ENCODE measurements at regions not wholly inside any gene's neighbourhood (a gene's known extent, or its start where the extent isn't known, plus 50 kb on each side); places are given as distances from the start of the nearest gene placed in this dataset.

DNA sequence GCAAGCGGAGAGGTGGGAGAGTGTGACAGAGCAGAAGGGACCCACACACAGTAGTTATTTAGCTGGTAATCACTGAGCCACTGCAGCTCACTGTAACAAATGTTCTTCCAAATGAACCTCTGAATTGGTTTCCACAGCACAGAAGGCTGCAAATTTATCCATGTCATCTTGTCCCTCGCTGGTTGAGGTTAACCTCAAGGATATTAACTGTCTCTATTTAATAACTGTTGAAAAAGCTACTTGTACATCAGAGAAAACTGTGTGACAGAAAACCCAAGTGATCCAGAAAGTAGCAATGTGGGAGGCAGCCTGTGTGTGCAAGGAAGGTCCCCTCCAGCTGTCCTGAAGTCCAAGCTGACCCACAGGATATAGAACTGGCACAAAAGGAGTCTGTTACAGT lies 153.6 kb downstream of the DSEL start:
- Histone ChIP-seq H3K9me3 (no peaks in the 10 kb centered on the region), H3K4me3 (ENCODE audit: low read depth, low read length) (no peak overlapping the region), H3K27me3 (replicated peaks; ENCODE audit: control insufficient read depth, insufficient read depth, low read length) (no peaks in the 10 kb centered on the region), H3K36me3 (ENCODE audit: control insufficient read depth, insufficient read depth, low read length) (no peaks in the 10 kb centered on the region), H3K4me1 (no peaks in the 10 kb centered on the region)
- H3K36me3 Mint-ChIP-seq (ENCODE audit: insufficient read depth, unreplicated experiment): no peaks in the 10 kb centered on the region
- no peaks in the 10 kb centered on the region for H3K4me1 Mint-ChIP-seq (ENCODE audit: low read depth, unreplicated experiment)
- no peak for TF ChIP-seq CTCF (IDR thresholded peaks at IDR 0.05; ENCODE audit: insufficient read depth in 1 of 2, low read depth in 1 of 2, low read length in 1 of 2, severe bottlenecking in 1 of 2, unreplicated experiment in 1 of 2)
- H3K27ac Mint-ChIP-seq (ENCODE audit: unreplicated experiment): no peak overlapping the region
- intact Hi-C loops (cut with micrococcal nuclease; ENCODE audit: unreplicated experiment): no loop called here
- POLR2A ChIA-PET: no interaction called here
- H3K27me3 Mint-ChIP-seq (ENCODE audit: insufficient read depth, unreplicated experiment): no peaks in the 10 kb centered on the region
- BruUV-seq (replicated peaks): no TSS peak
- no peak for DNase-seq
- H3K9me3 Mint-ChIP-seq (ENCODE audit: unreplicated experiment): no peaks in the 10 kb centered on the region
- CTCF ChIA-PET: no interaction called here
- no peak overlapping the region for H3K4me3 Mint-ChIP-seq (ENCODE audit: unreplicated experiment)

DNA sequence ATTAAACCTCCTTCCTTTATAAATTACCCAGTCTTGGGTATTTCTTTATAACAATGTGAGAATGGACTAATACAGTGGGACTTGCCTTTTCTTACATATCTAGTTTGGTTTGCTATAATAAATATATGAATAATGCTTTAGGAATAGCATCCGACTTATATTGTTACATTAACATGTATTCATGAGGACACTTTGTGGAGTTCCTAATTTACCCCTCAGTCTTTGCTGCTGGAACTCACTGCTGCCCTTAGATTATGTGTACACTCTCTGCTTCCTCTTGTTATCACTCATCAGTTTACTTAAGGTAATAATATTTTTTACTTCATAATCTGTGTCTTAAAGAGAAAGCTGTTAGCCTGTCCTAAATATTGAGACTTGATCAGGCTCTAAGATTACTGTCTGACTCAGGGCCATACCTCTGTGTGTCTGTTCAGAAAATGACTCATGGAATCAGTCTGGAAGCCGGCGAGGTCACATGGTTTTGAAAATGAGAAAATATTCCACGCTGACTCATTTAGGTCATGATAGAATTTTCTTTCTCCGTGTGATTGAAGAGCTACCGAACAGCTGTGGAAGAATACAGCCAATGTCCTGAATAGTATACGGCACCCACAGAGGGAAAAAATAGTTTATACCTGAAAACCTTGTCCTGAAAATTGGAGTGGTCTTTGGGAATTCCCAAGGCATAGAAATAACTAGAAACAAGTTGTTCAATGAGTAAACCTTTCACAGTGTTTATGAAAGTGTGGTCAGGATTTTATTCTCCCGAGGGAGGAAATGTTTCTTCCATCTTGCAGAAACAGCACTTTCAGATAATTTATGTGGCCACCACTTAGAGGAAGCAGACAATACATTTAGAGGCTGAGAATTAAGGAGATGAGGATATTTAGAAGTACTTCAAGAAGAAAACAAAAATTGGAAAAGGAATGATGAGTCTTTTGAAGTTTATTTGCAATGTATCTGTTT lies 156.4 kb downstream of the DSEL start:
- H3K36me3 Mint-ChIP-seq (ENCODE audit: insufficient read depth, unreplicated experiment): no peaks in the 10 kb centered on the region
- H3K4me1 Mint-ChIP-seq (ENCODE audit: low read depth, unreplicated experiment): no peaks in the 10 kb centered on the region
- BruUV-seq (replicated peaks): no TSS peak
- no peaks in the 10 kb centered on the region for H3K9me3 Mint-ChIP-seq (ENCODE audit: unreplicated experiment)
- intact Hi-C loops (cut with micrococcal nuclease; ENCODE audit: unreplicated experiment): no loop called here
- no peak for TF ChIP-seq CTCF (IDR thresholded peaks at IDR 0.05; ENCODE audit: insufficient read depth in 1 of 2, low read depth in 1 of 2, low read length in 1 of 2, severe bottlenecking in 1 of 2, unreplicated experiment in 1 of 2)
- H3K27me3 ChIP-seq (replicated peaks; ENCODE audit: control insufficient read depth, insufficient read depth, low read length): no peaks in the 10 kb centered on the region
- H3K27ac Mint-ChIP-seq (ENCODE audit: unreplicated experiment): no peak overlapping the region
- DNase-seq: no peak
- no peaks in the 10 kb centered on the region for H3K4me1 ChIP-seq
- no peaks in the 10 kb centered on the region for H3K27me3 Mint-ChIP-seq (ENCODE audit: insufficient read depth, unreplicated experiment)
- POLR2A ChIA-PET: no interaction called here
- H3K9me3 ChIP-seq: no peaks in the 10 kb centered on the region
- H3K4me3 Mint-ChIP-seq (ENCODE audit: unreplicated experiment): peak overlapping the region; percentile 24
- CTCF ChIA-PET: no interaction called here
- no peak overlapping the region for H3K4me3 ChIP-seq (ENCODE audit: low read depth, low read length)
- no peaks in the 10 kb centered on the region for H3K36me3 ChIP-seq (ENCODE audit: control insufficient read depth, insufficient read depth, low read length)

DNA sequence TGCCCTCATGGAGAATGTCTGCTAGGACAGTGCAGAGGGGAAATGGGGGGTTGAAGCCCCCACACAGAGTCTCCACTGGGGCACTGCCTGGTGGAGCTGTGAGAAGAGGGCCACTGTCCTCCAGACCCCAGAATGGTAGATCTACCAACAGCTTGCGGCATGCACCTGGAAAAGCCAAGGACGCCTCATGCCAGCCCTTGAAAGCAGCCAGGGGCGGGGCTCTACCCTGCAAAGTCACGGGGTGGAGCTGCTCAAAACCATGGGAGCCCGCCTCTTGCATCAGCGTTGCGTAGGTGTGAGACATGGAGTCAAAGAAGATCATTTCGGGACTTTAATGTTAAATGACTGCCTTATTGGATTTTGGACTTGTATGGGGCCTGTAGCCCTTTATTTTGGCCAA lies 157.6 kb downstream of the DSEL start:
- no peak overlapping the region for H3K4me3 ChIP-seq (ENCODE audit: low read depth, low read length)
- no peaks in the 10 kb centered on the region for H3K9me3 ChIP-seq
- TF ChIP-seq CTCF (IDR thresholded peaks at IDR 0.05; ENCODE audit: insufficient read depth in 1 of 2, low read depth in 1 of 2, low read length in 1 of 2, severe bottlenecking in 1 of 2, unreplicated experiment in 1 of 2): no peak
- no TSS peak for BruUV-seq (replicated peaks)
- ChIA-PET POLR2A (no interaction called here), CTCF (no interaction called here)
- no peaks in the 10 kb centered on the region for H3K36me3 Mint-ChIP-seq (ENCODE audit: insufficient read depth, unreplicated experiment)
- H3K27me3 ChIP-seq (replicated peaks; ENCODE audit: control insufficient read depth, insufficient read depth, low read length): no peaks in the 10 kb centered on the region
- H3K9me3 Mint-ChIP-seq (ENCODE audit: unreplicated experiment): no peaks in the 10 kb centered on the region
- no peaks in the 10 kb centered on the region for H3K36me3 ChIP-seq (ENCODE audit: control insufficient read depth, insufficient read depth, low read length)
- no peaks in the 10 kb centered on the region for H3K4me1 ChIP-seq
- DNase-seq: no peak
- H3K27ac Mint-ChIP-seq (ENCODE audit: unreplicated experiment): no peak overlapping the region
- H3K4me3 Mint-ChIP-seq (ENCODE audit: unreplicated experiment): no peak overlapping the region
- intact Hi-C loops (cut with micrococcal nuclease; ENCODE audit: unreplicated experiment): no loop called here
- H3K4me1 Mint-ChIP-seq (ENCODE audit: low read depth, unreplicated experiment): no peaks in the 10 kb centered on the region
- no peaks in the 10 kb centered on the region for H3K27me3 Mint-ChIP-seq (ENCODE audit: insufficient read depth, unreplicated experiment)

All from Caco-2 (cell line).